Panc1 (cell line): ENCODE measurements at regions not wholly inside any gene's neighbourhood (a gene's known extent, or its start where the extent isn't known, plus 50 kb on each side); places are given as distances from the start of the nearest gene placed in this dataset.
"Not testable (repeated sequence)": the region's sequence is repeated elsewhere in the genome, so short reads cannot be mapped to it uniquely, and the experiment has no call there.

Experiments
- ATAC-seq: fragments of 200-7000 bp; cut with Tn5 transposase; 2 replicates; pipeline ENCODE4 v1.9.1; 2020; ENCODE audit warnings: mild to moderate bottlenecking, moderate library complexity
- BruUV-seq: library from RNA; stranded (reverse); fragments of 400-500 nt; replicated peaks from 2 replicates; lab custom pipeline; 2021; lab: Mats Ljungman, UMichigan
- CTCF ChIA-PET: fragments of 300-600 bp; sonication (Branson Sonifier 250); formaldehyde crosslinking; loops from one replicate; lab custom pipeline; 2022; ENCODE audit warnings: antibody characterized with exemption; lab: Charles Lee
- POLR2A ChIA-PET: fragments of 300-600 bp; sonication (Branson Sonifier 250); formaldehyde crosslinking; loops from one replicate; lab custom pipeline; 2022; ENCODE audit warnings: antibody characterized with exemption; lab: Charles Lee
- DNase-seq: peaks from one replicate; pipeline ENCODE4 v3.0.0-alpha.2; 2010; ENCODE audit warnings: low read depth, low spot score
- H3K27ac ChIP-seq: 2 replicates; pipeline ENCODE4 v1.5.1; 2011; ENCODE audit warnings: mild to moderate bottlenecking, low read length, inconsistent platforms
- H3K27me3 ChIP-seq: fragments of 200-500 bp; sonication (Bioruptor generic); 2 replicates; pipeline ENCODE4 v1.6.0; 2014; ENCODE audit warnings: low read length, inconsistent platforms; ENCODE audit not compliant: control insufficient read depth, insufficient read depth
- H3K36me3 ChIP-seq: fragments of 200-500 bp; sonication (Bioruptor generic); 2 replicates; pipeline ENCODE4 v1.5.1; 2014; ENCODE audit warnings: inconsistent platforms, mild to moderate bottlenecking, low read length, moderate library complexity; ENCODE audit not compliant: control insufficient read depth, insufficient read depth
- H3K4me1 ChIP-seq: 2 replicates; pipeline ENCODE4 v1.5.1; 2011; ENCODE audit warnings: inconsistent platforms, mild to moderate bottlenecking, low read length, moderate library complexity; ENCODE audit not compliant: control insufficient read depth, insufficient read depth
- H3K4me3 ChIP-seq, 2 experiments: 2 replicates each; pipeline ENCODE4 v1.5.1; 2011 to 2012; ENCODE audit warnings: low read depth in 2 of 2, low read length in 2 of 2, mild to moderate bottlenecking in 2 of 2, inconsistent platforms in 1 of 2, moderate library complexity in 1 of 2
- H3K9me3 ChIP-seq: fragments of 200-500 bp; sonication (Bioruptor generic); 2 replicates; pipeline ENCODE4 v1.5.1; 2014; ENCODE audit warnings: low read depth, mild to moderate bottlenecking, inconsistent platforms, low read length, moderate library complexity; ENCODE audit not compliant: control insufficient read depth, insufficient read depth
- CTCF ChIP-seq: fragments of 450-650 bp; IDR thresholded peaks from 2 replicates; pipeline ENCODE4 v1.5.1; 2017; ENCODE audit warnings: mild to moderate bottlenecking
- POLR2AphosphoS5 ChIP-seq: IDR thresholded peaks from 2 replicates; pipeline ENCODE4 v1.6.1; 2012; ENCODE audit warnings: mild to moderate bottlenecking, low read depth, low read length, moderate library complexity
- REST ChIP-seq, 2 experiments: IDR thresholded peaks; 2 replicates each; pipeline ENCODE4 v1.6.1; 2011 to 2012; ENCODE audit warnings: low read depth in 2 of 2, control low read depth in 1 of 2, low read length in 1 of 2, mild to moderate bottlenecking in 1 of 2, moderate library complexity in 1 of 2; ENCODE audit not compliant: insufficient read depth in 1 of 2
- SIN3A ChIP-seq: IDR thresholded peaks from 2 replicates; pipeline ENCODE4 v1.6.1; 2012; ENCODE audit warnings: low read depth, mild to moderate bottlenecking, low read length, moderate library complexity, borderline replicate concordance; ENCODE audit not compliant: insufficient read depth
- TCF7L2 ChIP-seq: IDR thresholded peaks from 2 replicates; pipeline ENCODE4 v1.6.1; 2011; ENCODE audit warnings: mild to moderate bottlenecking, low read depth, low read length, inconsistent platforms
- in situ Hi-C: cut with HindIII; loops from 2 replicates; pipeline ENCODE4 v1.10.0; 2016; ENCODE audit warnings: low sequenced_read_pairs, low pct_unique_long_range_greater_than_20kb
- intact Hi-C: fragments of 100-400 bp; cut with micrococcal nuclease; formaldehyde crosslinking; loops from one replicate; pipeline ENCODE4 v1.10.0; 2022; ENCODE audit not compliant: unreplicated experiment

- intact Hi-C loops: no loop called here
- DNase-seq (no peak), ATAC-seq (no peak)
- no peak overlapping the region for H3K27ac ChIP-seq
- TF ChIP-seq CTCF (no peak), SIN3A (no peak), POLR2AphosphoS5 (no peak), TCF7L2 (no peak), REST (IDR thresholded peaks at IDR 0.05; ENCODE audit: insufficient read depth in 1 of 2, low read depth in 2 of 2, low read length in 1 of 2) (no peak)
- ChIA-PET POLR2A (no interaction called here), CTCF (no interaction called here)
- H3K27me3 ChIP-seq: no peaks in the 10 kb centered on the region
- no peak overlapping the region for H3K4me3 ChIP-seq
- H3K4me1 ChIP-seq: no peaks in the 10 kb centered on the region
- no TSS peak for BruUV-seq
- no peaks in the 10 kb centered on the region for H3K9me3 ChIP-seq
- no peaks in the 10 kb centered on the region for H3K36me3 ChIP-seq
- in situ Hi-C loops: no loop called here
These were observed 84.1 kb downstream of the MAB21L3 start for GRCh38 chr1:116195077-116195868.

GRCh38 chr1:116200343-116200742, 89.1 kb downstream of the MAB21L3 start:
- H3K36me3 ChIP-seq, intact Hi-C loops, H3K9me3 ChIP-seq, DNase-seq, H3K4me1 ChIP-seq, CTCF ChIA-PET, POLR2A ChIA-PET, H3K4me3 ChIP-seq, ATAC-seq, H3K27me3 ChIP-seq, BruUV-seq, H3K27ac ChIP-seq, in situ Hi-C loops: not testable (repeated sequence)

- Histone ChIP-seq H3K27ac (no peak overlapping the region), H3K9me3 (no peaks in the 10 kb centered on the region), H3K4me1 (no peaks in the 10 kb centered on the region), H3K4me3 (no peak overlapping the region), H3K36me3 (no peaks in the 10 kb centered on the region), H3K27me3 (peaks cover 2% of the 10 kb centered on the region)
- CTCF ChIA-PET: no interaction called here
- in situ Hi-C loops (no loop called here), intact Hi-C loops (no loop called here)
- DNase-seq (no peak), ATAC-seq (no peak)
- no TSS peak for BruUV-seq
- no peak for TF ChIP-seq CTCF
- no peak for TF ChIP-seq REST (IDR thresholded peaks at IDR 0.05; ENCODE audit: insufficient read depth in 1 of 2, low read depth in 2 of 2, low read length in 1 of 2)
- no peak for TF ChIP-seq SIN3A
- TF ChIP-seq POLR2AphosphoS5: no peak
- no peak for TF ChIP-seq TCF7L2
- POLR2A ChIA-PET: no interaction called here
These were observed 90.7 kb downstream of the MAB21L3 start for GRCh38 chr1:116201911-116202310.
